GM19351 (cell line): ENCODE measurements at regions not wholly inside any gene's neighbourhood (a gene's known extent, or its start where the extent isn't known, plus 50 kb on each side); places are given as distances from the start of the nearest gene placed in this dataset.
A peak's percentile ranks its signal among the peaks of the same experiment; 100 is the strongest.

Experiments used
- ATAC-seq: cut with Tn5 transposase; IDR thresholded peaks from one replicate; pipeline ENCODE4 v1.9.1; 2021; ENCODE audit warnings: mild to moderate bottlenecking, moderate library complexity; ENCODE audit not compliant: unreplicated experiment

- no peak for ATAC-seq
Measured at GRCh38 chr10:61356354-61356753, 96.8 kb downstream of the TMEM26 start.

DNA sequence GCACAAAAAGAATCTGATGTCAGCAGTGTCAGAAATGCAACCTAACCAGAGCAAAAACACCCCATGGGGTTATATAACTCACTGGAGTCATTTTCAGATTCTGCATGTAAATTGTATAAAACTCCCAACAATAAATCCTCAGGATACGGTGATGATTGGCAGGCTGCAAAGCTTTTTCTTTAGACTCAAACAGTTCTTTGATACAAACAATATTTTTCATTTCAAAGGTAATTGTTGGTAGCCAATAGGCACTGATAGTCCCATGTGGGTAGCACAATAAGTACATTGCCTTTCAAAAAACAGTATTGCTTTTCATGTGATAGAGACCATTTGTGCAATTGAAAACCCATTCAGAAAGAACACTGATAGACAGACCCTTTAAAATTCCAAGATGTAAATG, 98.0 kb downstream of the TMEM26 start:
- ATAC-seq: no peak

- ATAC-seq: no peak
Measured at GRCh38 chr10:61354401-61354975, 98.7 kb downstream of the TMEM26 start.

- ATAC-seq: no peak
Measured at GRCh38 chr10:61350794-61351193, 102.4 kb downstream of the TMEM26 start.

DNA sequence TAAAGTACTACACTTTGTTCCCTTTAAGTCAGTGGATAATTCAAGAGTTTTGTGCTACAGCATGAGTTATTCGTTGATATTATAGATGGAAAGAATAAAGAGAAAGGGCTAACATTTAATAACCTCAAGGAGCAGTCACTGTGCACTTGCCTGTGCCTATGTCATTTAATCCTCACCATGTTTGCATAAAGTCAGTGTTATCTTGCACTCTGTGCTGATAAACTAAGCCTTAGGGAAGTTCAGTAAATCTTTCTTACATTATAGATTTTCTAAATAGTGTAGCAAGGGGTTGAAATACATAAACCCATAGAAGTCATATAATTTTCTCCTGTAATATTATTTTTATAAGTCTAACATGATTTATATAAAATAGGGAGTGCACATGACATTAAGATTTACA, 103.1 kb downstream of the TMEM26 start:
- ATAC-seq: no peak

GRCh38 chr10:61346796-61347413, 106.3 kb downstream of the TMEM26 start:
- no peak for ATAC-seq

GRCh38 chr10:61343796-61344195, 109.4 kb downstream of the TMEM26 start:
- ATAC-seq: no peak

DNA sequence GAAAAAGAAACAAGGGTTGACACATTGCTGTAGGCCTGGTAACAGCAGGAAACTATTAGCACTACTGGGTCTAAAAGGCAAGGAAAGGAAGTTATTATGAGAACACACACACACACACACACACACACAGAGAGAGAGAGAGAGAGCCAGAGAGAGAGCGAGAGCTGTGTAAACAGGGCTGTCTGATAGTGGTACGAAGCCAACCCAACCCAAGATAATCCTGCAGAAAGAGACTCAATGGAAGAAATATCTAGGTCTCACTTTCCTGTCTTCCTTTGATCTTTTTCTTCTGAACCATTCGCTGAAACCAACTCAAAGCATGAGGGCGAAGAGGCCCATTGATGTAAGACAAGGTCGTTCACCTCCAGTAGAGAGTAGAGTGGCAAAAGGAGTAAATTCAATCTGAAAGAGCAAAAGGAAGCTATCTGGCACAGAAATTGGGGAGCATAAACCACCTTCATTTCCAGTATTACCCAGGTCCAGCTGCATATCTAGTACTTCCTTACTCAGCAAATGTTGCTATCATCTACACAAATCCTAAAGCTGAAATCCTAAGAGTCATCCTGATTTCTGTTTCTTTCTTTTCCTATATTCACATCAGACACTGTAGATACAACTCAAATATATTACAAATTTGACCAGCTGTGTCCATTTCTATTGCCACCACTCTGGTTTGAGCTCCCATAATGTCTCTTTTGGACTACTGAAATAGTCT, 110.2 kb downstream of the TMEM26 start:
- no peak for ATAC-seq

DNA sequence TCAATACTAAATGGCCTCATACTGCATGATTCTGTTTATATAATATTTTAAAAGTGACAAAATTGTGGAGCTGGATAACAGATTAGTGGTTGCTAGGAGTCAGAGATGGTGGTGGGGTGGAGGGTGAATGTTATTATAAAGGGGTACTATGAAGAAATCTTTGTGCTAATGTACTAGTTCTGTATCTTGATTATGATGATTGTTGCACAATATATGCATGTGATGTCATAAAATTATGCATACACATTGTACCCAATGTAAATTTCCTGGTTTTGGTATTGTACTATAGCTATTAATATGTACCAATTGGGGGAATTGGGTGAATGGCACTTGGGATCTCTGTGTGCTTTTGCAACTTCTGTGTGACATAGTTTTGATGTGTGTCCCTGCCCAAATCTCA, 112.2 kb downstream of the TMEM26 start:
- no peak for ATAC-seq

GRCh38 chr10:61338146-61338545, 115.0 kb downstream of the TMEM26 start:
- no peak for ATAC-seq

DNA sequence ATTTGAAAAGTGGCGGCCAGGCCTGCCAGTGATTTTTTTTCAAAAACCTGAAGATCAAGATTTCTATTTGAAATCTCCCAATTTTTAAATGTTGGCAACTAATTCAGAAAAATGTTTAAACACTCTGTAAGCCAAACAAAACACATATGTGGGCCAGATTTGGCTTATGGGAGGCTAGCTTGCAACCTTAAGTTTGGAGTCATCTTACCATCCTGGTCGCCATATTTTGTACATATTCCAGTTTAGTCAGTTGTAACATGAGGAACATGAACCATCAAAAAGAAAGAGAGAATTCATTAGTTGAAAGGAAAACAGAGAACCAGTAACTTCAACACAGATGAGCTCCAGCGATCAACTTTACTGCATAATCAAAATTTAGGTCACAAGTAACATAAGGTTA, 115.4 kb downstream of the TMEM26 start:
- ATAC-seq: no peak

GRCh38 chr10:61336831-61337230, 116.3 kb downstream of the TMEM26 start:
- ATAC-seq: no peak

GRCh38 chr10:61335359-61335758, 117.8 kb downstream of the TMEM26 start:
- ATAC-seq: no peak

GRCh38 chr10:61332581-61332980, 120.6 kb downstream of the TMEM26 start:
- ATAC-seq: no peak

DNA sequence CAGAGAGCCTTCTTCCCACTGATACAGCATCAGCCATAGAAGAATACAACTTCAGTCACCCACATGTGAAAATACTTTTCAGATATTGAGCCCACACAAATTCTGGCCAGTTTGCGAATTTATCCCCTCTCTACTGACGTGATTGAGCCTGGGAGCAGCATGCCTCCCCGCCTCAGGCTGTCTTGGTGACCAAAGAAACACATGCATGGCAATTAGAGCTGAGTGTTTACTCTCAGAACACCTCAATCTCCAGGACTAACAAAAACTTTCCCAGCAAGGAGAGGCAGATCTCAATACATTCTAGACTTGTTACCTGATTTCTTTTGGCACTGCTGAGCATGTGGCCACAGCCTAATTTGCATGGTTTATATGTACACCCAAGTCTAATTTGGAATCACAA, 122.5 kb downstream of the TMEM26 start:
- no peak for ATAC-seq

DNA sequence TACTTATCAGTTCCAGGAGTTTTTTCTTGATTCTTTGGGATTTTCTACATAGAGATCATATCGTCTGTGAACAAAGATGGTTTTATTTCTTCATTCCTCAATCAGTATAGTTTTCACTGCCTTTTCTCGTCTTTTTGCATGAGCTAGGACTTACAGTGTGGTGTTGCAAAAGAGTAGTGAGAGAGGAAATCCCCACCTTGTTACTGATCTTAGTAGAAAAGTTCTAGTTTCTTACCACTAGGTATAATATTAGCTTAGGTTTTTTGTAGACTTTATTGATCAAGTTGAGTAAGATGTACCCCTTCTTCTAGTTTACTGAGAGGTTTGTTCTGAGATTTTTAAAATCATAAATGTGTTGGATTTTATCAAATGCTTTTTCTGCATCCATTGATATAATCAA, 123.3 kb downstream of the TMEM26 start:
- peak; percentile 86 for ATAC-seq

GRCh38 chr10:61325223-61325960, 127.8 kb downstream of the TMEM26 start:
- no peak for ATAC-seq

DNA sequence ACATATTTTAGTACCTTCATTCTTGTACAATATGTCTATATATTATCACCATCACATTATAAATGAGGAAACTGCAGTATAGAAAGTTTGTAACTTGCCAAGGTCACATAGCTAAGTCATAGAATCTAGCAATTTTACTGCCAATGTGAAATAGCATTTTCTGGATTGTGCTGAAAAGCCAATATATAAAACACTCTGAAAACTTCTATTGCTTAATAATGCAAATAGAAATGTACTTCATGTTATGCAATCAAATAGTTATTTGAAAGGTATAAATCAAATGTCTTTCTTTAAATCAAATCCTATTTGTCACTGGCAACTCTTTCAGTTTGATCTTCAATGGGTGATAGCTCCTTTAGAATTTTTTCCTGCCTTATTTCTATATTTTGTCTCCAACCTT, 129.5 kb downstream of the TMEM26 start:
- ATAC-seq: no peak

- ATAC-seq: no peak
Measured at GRCh38 chr10:61321041-61321857, 131.9 kb downstream of the TMEM26 start.

DNA sequence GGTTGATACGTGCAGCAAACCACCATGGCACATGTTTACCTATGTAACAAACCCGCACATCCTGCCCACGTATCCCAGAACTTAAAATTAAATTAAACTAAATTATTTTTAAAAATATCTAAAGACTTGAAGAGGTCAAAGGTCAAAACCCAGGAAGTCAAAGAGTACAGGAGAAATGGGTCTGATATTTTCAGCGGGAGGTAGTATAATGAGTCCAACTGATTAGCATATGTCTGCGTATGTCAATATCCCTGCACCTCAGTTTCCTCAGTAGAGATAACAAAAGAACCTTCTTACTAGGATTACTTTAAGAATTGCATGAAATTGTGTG, 133.0 kb downstream of the TMEM26 start:
- no peak for ATAC-seq
